ENCODE measurements at regions not wholly inside any gene's neighbourhood (a gene's known extent, or its start where the extent isn't known, plus 50 kb on each side); places are given as distances from the start of the nearest gene placed in this dataset.

DNA sequence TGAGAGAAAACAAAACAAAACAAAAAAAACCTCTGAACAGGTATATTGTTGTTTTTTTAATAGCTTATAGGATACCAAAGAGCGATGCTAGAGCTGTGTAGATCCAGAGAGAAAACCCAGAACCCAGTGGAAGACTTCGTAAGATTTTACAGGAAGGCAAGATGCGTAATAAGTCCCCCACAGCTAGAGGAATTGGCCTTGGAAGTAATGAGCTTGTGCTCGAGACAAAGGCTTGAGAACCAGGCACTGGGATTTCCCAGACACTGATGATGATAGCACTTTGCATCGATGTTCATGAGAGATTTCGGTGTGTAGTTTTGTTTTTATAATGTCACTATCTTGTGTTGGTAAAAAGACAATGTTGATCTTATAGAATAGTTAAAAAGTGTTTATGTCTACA, 821.5 kb upstream of the IGFBP3 start:
- no peak for TF ChIP-seq CTCF (IDR thresholded peaks at IDR 0.05)

DNA sequence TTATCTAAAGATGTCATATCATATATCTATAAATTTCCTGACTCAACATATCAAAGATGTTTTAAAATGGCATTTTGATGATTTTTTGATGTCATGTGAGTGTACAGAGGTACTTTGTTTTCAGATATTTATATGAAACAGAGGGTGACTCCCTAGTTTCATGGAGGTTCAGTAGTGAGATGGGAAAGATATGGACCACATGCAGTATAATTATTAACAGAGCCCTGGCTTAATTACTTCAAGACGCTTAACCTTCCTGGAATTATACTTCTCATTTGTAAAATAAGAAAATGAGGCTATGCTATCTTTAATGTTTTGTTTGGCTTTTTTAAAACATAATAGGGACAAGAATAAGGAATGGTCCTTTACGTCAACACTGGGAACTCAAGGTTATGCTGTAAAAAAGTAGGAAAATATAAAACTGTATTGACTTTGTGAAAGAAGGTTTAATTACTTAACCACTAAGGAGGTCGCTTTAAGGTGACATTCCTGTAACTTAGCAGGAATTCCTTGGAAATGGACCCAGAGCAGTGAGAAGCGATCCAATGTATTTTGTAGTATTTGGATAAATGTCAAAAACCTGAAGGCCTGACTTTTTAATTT, 821.0 kb upstream of the IGFBP3 start:
- no peak for TF ChIP-seq CTCF (IDR thresholded peaks at IDR 0.05)

DNA sequence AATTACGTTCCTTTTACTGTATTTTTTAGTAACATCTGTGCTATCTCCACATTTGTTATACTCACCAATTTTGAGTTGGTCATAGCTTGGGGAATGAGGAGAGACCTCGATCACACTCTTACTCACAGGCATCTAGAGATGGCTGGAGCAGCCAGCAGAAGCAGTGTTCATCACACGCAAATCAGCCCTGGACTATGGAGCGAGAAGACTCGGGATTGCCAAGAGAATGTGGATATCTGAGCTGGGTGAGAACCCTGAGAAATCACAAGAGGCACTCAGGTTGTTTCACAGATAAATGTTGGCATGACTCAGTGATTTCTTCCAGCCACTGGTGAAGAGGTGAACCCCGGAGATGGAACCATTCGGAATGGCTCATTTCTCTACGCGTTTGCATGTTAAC, 820.1 kb upstream of the IGFBP3 start:
- TF ChIP-seq CTCF (IDR thresholded peaks at IDR 0.05), result no peak

DNA sequence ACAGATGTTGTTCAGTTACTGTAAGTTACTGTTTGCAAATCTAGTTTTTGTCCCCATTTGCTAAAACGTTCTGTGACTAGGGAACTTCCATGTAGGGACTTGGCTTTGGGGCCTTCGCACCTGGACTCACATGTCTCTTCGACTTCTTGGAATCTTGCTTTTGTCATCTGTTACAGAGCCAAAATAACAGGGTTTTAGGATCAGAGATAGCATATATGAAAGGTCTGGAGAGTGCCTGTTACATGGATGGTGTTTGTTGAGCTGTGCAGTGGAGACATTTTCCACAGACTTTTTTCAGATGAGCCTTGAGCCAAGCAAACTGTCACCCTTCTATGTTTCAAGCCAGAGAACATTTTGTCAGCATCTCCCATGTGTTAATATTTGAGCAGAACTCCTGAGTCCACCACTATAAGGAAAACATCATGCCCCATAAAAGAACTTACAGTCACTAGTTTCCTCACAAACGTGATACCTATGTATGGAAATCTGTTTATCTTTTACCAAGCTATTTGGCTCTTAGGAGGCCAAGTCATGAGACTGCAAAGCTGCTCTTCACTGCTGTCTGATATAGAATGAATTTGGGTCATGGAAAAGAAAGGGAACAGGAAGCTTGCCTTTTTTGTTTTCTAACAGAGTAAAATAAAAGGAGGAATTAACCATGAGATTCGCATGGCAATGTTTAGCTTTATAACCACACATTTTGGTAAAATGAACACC, 818.6 kb upstream of the IGFBP3 start:
- TF ChIP-seq CTCF (IDR thresholded peaks at IDR 0.05), result no peak

GRCh38 chr7:46738796-46739195, 817.7 kb upstream of the IGFBP3 start:
- no peak for TF ChIP-seq CTCF (IDR thresholded peaks at IDR 0.05)

GRCh38 chr7:46738165-46738564, 817.1 kb upstream of the IGFBP3 start:
- no peak for TF ChIP-seq CTCF (IDR thresholded peaks at IDR 0.05)

DNA sequence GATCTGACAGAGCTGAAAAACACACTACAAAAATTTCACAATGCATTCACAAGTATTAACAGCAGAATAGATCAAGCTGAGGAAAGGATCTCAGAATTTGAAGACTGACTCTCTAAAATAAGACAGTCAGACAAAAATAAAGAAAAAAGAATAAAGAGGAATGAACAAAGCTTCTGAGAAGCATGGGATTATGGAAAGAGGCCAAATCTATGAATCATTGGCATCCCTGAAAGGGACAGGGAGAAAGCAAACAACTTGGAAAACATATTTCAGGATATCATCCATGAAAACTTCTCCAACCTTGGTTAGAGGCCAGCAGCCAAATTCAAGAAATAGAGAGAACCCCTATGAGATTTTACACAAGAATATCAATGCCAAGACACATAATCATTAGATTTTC, 804.8 kb upstream of the IGFBP3 start:
- TF ChIP-seq CTCF (IDR thresholded peaks at IDR 0.05), result no peak

Data from LNCAP (cell line).